Neural cell (in vitro differentiated cells): ENCODE measurements at regions not wholly inside any gene's neighbourhood (a gene's known extent, or its start where the extent isn't known, plus 50 kb on each side); places are given as distances from the start of the nearest gene placed in this dataset.

Source experiments
- H2AFZ ChIP-seq: fragments of 200-600, 300-800 bp; sonication (generic), shearing (Covaris generic); 2 replicates; pipeline ENCODE4 v1.6.0; 2014; ENCODE audit warnings: low read depth, mild to moderate bottlenecking, antibody characterized with exemption, low read length, moderate library complexity
- H3F3A ChIP-seq: fragments of 200-600 bp; shearing (Covaris generic); 2 replicates; pipeline ENCODE4 v1.6.1; 2016; ENCODE audit warnings: mild to moderate bottlenecking, moderate library complexity, mixed read lengths, antibody characterized with exemption, low read length; ENCODE audit not compliant: insufficient read depth, poor library complexity, severe bottlenecking
- H3K27ac ChIP-seq: fragments of 200-600, 300-800 bp; sonication (generic), shearing (Covaris generic); 2 replicates; pipeline ENCODE4 v1.5.1; 2014; ENCODE audit warnings: mild to moderate bottlenecking, low read length, moderate library complexity
- H3K27me3 ChIP-seq: fragments of 300-800, 200-600 bp; sonication (generic), shearing (Covaris generic); 2 replicates; pipeline ENCODE4 v1.6.0; 2014; ENCODE audit warnings: mild to moderate bottlenecking, low read depth, low read length, moderate library complexity; ENCODE audit not compliant: insufficient read depth
- H3K36me3 ChIP-seq: fragments of 300-800, 200-600 bp; sonication (generic), shearing (Covaris generic); 2 replicates; pipeline ENCODE4 v1.5.1; 2014; ENCODE audit warnings: mild to moderate bottlenecking, antibody characterized with exemption, low read length, moderate library complexity; ENCODE audit not compliant: insufficient read depth
- H3K4me2 ChIP-seq: fragments of 300-800, 200-600 bp; sonication (generic), shearing (Covaris generic); 2 replicates; pipeline ENCODE4 v1.6.0; 2014; ENCODE audit warnings: mild to moderate bottlenecking, low read length
- H3K4me3 ChIP-seq: fragments of 300-800, 200-600 bp; sonication (generic), shearing (Covaris generic); 2 replicates; pipeline ENCODE4 v1.5.1; 2014; ENCODE audit warnings: mild to moderate bottlenecking, low read length, moderate library complexity
- H3K79me2 ChIP-seq: fragments of 200-600 bp; shearing (Covaris generic); replicated peaks from 2 replicates; pipeline ENCODE4 v1.6.0; 2014; ENCODE audit warnings: mild to moderate bottlenecking, low read length, moderate library complexity; ENCODE audit not compliant: insufficient read depth
- H3K9ac ChIP-seq: fragments of 300-800, 200-600 bp; sonication (generic), shearing (Covaris generic); 2 replicates; pipeline ENCODE4 v1.6.1; 2016; ENCODE audit warnings: mild to moderate bottlenecking, low read length, mixed read lengths
- H3K9me2 ChIP-seq: fragments of 200-600 bp; shearing (Covaris generic); 2 replicates; pipeline ENCODE4 v1.6.1; 2016; ENCODE audit warnings: mild to moderate bottlenecking, low read length, mixed read lengths; ENCODE audit not compliant: insufficient read depth
- H3K9me3 ChIP-seq: fragments of 200-600, 300-800 bp; sonication (generic), shearing (Covaris generic); 2 replicates; pipeline ENCODE4 v1.6.1; 2016; ENCODE audit warnings: mild to moderate bottlenecking, mixed run types, low read length, moderate library complexity, mixed read lengths
- H4K20me1 ChIP-seq: fragments of 200-600 bp; shearing (Covaris generic); 2 replicates; pipeline ENCODE4 v1.6.1; 2016; ENCODE audit warnings: mild to moderate bottlenecking, mixed run types; ENCODE audit not compliant: insufficient read depth
- CTCF ChIP-seq: fragments of 450-650 bp; IDR thresholded peaks from 2 replicates; pipeline ENCODE4 v1.5.1; 2014; ENCODE audit warnings: antibody characterized with exemption, mild to moderate bottlenecking, moderate library complexity; ENCODE audit not compliant: poor library complexity, severe bottlenecking
- EP300 ChIP-seq: fragments of 450-650 bp; conservative IDR thresholded peaks from 2 replicates; pipeline ENCODE4 v1.6.1; 2014; ENCODE audit warnings: antibody characterized with exemption, mild to moderate bottlenecking, moderate library complexity; ENCODE audit not compliant: poor library complexity, severe bottlenecking
- EZH2 ChIP-seq: fragments of 200-600, 300-800 bp; shearing (Covaris generic), sonication (generic); IDR thresholded peaks from 2 replicates; pipeline ENCODE4 v1.6.1; 2014; ENCODE audit warnings: antibody characterized with exemption, low read length, borderline replicate concordance, mild to moderate bottlenecking; ENCODE audit not compliant: insufficient read depth, poor library complexity, severe bottlenecking
- MXI1 ChIP-seq: fragments of 450-650 bp; conservative IDR thresholded peaks from 2 replicates; pipeline ENCODE4 v1.6.1; 2014; ENCODE audit warnings: antibody characterized with exemption, mild to moderate bottlenecking; ENCODE audit not compliant: poor library complexity, severe bottlenecking
- POLR2AphosphoS5 ChIP-seq: IDR thresholded peaks from 2 replicates; pipeline ENCODE4 v1.6.1; 2012
- RAD21 ChIP-seq: fragments of 450-650 bp; conservative IDR thresholded peaks from 2 replicates; pipeline ENCODE4 v1.6.1; 2014; ENCODE audit warnings: antibody characterized with exemption, mild to moderate bottlenecking, moderate library complexity
- REST ChIP-seq: IDR thresholded peaks from 2 replicates; pipeline ENCODE4 v1.6.1; 2012; ENCODE audit warnings: borderline replicate concordance
- SMC3 ChIP-seq: fragments of 450-650 bp; conservative IDR thresholded peaks from 2 replicates; pipeline ENCODE4 v1.6.1; 2014; ENCODE audit warnings: antibody characterized with exemption, mild to moderate bottlenecking, moderate library complexity; ENCODE audit not compliant: poor library complexity
- TAF1 ChIP-seq: IDR thresholded peaks from 2 replicates; pipeline ENCODE4 v1.6.1; 2012; ENCODE audit warnings: low read depth

DNA sequence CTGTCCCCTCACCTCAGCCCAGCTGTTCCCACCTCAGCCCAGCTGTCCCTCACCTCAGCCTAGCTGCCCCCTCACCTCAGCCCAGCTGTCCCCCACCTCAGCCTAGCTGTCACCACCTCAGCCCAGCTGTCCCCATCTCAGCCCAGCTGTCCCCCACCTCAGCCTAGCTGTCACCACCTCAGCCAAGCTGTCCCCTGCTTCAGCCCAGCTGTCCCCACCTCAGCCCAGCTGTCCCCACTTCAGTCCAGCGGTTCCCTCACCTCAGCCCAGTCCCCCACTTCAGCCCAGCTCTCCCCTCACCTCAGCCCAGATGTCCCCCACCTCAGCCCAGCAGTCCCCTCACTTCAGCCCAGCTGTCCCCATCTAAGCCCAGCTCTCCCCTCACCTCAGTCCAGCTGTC, 88.4 kb upstream of the CSF3R start:
- no peak for TF ChIP-seq EP300
- TF ChIP-seq EZH2: no peak
- no peak for TF ChIP-seq POLR2AphosphoS5
- Histone ChIP-seq H3K4me2 (no peak overlapping the region), H3K9ac (no peak overlapping the region), H3F3A (no peaks in the 10 kb centered on the region), H3K27me3 (no peaks in the 10 kb centered on the region), H3K36me3 (no peaks in the 10 kb centered on the region), H3K9me3 (no peaks in the 10 kb centered on the region), H4K20me1 (no peaks in the 10 kb centered on the region), H3K27ac (no peak overlapping the region), H3K9me2 (no peaks in the 10 kb centered on the region), H3K79me2 (no peaks in the 10 kb centered on the region), H2AFZ (no peak overlapping the region), H3K4me3 (no peak overlapping the region)

DNA sequence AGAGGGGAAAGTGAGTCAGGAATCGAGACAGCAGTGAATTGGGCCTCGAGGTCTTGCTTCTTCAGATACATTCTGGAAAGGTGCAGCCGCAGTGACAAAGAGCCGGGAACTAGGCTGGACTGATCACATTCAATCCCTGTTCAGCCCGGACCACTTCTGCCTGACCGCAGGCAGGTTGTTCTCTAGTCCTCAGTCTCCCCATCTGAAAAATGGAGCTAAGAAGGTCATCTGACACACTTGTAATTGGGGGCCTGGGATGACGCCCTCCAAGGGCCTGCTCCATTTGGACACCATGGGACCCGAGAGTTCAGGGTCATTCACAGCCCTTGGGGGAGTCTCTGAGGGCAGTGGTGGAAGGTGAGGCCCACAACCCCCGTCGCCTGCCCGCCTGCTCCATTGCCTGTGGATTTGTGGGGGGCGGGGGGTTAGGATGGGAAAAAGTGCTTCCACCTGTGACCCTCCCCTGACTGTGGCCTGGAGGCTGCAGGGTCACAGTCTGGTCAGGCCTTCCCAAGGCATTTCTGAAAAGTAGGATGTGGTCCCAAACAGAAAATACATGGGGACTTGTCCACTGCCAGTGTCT, 87.9 kb upstream of the CSF3R start:
- Histone ChIP-seq H3K79me2 (no peaks in the 10 kb centered on the region), H3F3A (no peaks in the 10 kb centered on the region), H3K4me3 (no peak overlapping the region), H2AFZ (no peak overlapping the region), H4K20me1 (no peaks in the 10 kb centered on the region), H3K27ac (no peak overlapping the region), H3K36me3 (no peaks in the 10 kb centered on the region), H3K9me2 (no peaks in the 10 kb centered on the region), H3K27me3 (no peaks in the 10 kb centered on the region), H3K4me2 (no peak overlapping the region), H3K9ac (no peak overlapping the region), H3K9me3 (no peaks in the 10 kb centered on the region)
- TF ChIP-seq TAF1: no peak
- no peak for TF ChIP-seq SMC3
- no peak for TF ChIP-seq CTCF
- TF ChIP-seq POLR2AphosphoS5: no peak
- TF ChIP-seq EP300: no peak
- TF ChIP-seq EZH2: no peak
- no peak for TF ChIP-seq REST
- no peak for TF ChIP-seq RAD21
- no peak for TF ChIP-seq MXI1
